ENCODE measurements at regions not wholly inside any gene's neighbourhood (a gene's known extent, or its start where the extent isn't known, plus 50 kb on each side); places are given as distances from the start of the nearest gene placed in this dataset.

DNA sequence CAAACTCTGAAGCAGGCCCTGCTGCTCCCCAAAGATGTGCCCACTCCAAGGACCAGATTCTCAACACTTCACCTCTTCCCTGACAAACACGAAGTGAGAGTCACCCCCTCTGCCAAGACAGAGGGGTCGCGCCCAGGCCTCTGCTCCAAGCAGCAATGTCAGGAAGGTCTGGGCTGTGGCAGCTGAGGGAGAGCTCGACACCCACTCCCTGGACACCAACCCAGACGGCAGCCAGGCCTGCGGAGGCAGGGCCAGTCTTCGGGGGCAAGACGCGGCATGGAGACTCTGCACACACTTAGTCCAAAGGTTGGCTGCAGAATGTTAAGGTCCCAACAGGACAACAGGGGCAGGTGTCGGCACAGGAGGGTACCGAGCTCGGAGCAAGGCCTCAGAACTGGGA, 144.2 kb downstream of the DLL1 start:
- no peak for DNase-seq

DNA sequence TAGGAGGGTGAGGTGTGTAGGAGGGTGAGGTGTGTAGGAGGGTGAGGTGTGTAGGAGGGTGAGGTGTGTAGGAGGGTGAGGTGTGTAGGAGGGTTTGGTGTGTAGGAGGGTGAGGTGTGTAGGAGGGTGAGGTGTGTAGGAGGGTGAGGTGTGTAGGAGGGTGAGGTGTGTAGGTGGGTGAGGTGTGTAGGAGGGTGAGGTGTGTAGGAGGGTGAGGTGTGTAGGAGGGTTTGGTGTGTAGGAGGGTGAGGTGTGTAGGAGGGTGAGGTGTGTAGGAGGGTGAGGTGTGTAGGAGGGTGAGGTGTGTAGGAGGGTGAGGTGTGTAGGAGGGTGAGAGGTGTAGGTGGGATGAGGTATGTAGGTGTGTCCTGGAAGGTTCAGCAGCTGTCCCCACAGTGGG, 144.7 kb downstream of the DLL1 start:
- DNase-seq, result peak; percentile 51

DNA sequence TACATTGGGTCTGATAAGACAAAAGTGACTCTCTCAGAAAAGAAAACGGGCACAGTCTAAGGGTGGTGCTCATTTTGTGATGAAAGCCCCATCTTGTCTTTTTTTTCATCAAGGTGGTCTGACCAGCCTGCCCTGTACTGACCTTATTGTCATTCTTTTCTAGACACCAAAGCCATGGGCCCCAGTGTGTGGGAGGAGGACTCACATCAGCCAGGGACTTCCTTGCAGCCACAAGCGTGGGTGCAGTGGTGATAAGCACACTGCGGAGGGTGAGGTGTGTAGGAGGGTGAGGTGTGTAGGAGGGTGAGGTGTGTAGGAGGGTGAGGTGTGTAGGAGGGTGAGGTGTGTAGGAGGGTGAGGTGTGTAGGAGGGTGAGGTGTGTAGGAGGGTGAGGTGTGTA, 145.2 kb downstream of the DLL1 start:
- peak; percentile 65 for DNase-seq

DNA sequence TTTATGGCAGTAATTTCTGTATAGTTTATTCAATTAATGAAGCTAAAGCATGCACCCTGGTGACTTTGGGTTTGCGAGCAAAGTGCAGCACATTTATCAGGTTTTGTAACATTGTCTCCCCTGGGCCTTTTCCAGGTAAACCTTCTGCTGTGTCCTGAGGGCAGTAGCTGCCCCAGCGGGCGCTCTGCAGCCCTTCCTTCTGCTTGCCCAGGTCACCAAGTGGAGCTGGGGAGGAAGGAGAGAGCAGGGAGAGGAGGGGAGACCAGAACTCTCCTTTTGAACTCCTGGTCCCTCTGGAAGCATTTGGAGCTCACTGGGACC, 145.6 kb downstream of the DLL1 start:
- DNase-seq, result peak; percentile 10

DNA sequence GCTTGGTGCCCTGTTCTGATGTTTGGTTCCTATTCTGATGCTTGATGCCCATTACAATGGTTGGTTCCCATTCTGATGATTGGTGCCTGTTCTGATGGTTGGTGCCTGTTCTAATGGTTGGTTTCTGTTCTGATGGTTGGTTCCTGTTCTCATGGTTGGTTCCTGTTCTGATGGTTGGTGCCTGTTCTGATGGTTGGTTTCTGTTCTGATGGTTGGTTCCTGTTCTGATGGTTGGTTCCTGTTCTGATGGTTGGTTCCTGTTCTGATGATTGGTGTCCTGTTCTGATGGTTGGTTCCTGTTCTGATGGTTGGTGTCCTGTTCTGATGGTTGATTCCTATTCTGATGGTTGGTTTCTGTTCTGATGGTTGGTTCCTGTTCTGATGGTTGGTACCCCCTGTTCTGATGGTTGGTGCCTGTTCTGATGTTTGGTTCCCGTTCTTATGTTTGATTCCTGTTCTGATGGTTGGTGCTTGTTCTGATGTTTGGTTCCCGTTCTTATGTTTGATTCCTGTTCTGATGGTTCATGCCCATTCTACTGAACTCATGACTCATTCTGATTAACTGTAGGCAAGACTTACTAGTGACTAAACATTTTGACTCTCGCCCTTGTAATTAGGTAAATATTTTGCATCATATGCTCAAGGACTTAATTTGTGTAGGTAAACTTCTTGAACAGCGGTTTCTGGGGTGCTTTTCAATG, 146.2 kb downstream of the DLL1 start:
- DNase-seq, result no peak

DNA sequence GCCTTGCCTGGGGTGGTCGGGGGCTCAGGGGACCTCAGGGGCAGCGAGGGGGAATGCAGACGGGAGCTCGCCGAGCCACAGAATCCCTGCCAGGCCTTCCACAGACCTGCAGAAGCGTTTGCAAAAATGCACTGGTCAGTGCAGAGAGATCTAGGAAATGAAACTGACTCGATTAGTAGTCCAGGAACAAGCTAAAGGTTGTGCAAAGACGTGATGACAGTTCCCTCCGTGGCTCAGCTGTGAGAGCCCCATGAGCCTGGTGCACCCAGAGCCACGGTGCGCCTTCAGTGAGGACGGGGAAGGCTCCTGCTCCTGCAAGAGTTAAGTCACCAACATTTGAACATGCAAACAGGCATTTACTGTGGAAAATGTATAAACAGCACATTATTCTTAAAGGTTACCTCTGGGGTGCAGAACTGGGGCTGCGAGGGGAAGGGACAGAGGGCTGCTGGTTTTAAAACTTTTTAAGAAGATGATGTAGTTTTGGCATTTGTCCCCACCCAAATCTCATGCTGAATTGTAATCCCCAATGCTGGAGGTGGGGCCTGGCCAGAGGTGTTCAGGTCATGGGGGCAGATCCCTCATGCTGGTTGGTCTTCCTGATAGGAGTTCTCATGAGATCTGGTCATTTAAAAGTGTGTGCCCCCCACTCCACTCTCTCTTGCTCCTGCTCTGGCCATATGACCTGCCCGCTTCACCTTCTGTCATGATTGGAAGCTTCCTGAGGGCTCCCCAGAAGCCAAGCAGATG, 147.3 kb downstream of the DLL1 start:
- DNase-seq, result peak; percentile 31

DNA sequence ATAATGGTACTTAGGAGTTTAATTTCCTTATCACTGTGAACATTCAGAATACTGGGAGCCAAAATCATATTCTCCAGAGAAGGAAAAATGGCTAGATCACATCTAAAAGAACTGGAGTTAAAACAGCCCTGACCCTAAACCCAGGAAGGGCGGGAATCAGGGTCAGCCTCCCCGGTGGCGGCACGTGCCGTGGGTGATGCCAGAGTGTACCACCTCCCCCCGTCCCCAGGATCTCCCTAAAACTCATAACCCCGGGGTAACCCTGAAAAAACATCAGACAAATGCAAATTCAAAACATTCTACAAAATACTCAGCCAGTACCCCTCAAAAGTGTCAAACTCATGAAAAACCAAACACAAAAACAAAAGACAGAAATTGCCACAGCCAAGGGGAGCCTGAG, 148.3 kb downstream of the DLL1 start:
- DNase-seq, result no peak

DNA sequence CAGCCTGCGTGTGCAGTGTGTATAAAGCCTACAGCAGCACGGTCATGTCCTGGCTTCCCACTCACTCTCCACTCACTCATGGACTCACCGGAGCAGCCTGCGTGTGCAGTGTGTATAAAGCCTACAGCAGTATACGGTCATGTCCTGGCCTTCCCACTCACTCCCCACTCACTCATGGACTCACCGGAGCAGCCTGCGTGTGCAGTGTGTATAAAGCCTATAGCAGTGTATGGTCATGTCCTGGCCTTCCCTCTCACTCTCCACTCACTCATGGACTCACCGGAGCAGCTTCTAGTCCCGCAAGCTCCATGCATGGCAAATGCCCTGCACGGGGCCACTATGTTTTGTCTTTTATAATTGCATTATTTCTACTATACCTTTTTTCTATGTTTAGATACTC, 149.8 kb downstream of the DLL1 start:
- DNase-seq, result peak; percentile 14

DNA sequence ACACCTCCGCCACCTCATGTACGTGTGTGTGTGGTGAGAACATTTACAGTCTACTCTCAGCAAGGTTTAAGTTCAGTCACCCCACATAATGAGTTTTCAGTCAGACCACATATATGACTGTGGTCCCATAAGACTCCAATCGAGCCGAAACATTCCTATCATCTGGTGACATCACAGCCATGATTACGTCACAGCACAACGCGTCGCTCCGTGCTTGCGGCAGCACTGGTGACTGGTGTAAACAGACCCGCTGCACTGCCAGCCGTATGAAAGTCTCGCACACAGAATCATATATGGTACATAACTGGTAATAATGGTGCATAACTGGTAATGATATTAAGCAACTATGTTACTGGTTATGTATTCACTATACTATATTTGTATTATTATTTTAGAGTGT, 150.7 kb downstream of the DLL1 start:
- DNase-seq, result peak; percentile 9

DNA sequence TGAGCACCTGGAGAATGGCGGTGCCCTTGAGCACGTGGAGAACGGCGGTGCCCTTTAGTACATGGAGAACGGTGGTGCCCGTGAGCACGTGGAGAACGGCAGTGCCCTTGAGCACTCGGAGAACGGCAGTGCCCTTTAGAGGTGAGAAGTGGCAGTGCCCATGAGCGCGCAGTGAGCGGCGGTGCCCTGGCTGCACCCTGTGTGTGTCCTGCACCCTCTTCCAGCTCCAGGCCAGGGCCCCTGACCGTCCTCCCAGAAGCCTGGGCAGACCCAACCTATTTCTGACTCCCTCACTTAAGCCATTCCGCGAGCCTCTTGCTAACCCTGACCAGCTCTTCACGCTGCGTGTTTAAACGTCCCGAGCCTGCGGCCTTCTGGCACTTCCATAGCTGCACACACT, 151.3 kb downstream of the DLL1 start:
- peak; percentile 43 for DNase-seq

DNA sequence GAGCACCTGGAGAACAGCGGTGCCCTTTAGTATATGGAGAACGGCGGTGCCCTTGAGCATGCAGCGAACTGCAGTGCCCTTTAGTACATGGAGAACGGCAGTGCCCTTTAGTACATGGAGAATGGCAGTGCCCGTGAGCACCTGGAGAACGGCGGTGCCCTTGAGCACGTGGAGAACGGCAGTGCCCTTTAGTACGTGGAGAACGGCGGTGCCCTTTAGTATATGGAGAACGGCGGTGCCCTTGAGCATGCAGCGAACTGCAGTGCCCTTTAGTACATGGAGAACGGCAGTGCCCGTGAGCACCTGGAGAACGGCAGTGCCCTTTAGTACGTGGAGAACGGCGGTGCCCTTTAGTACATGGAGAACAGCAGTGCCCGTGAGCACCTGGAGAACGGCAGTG, 151.8 kb downstream of the DLL1 start:
- peak; percentile 24 for DNase-seq

DNA sequence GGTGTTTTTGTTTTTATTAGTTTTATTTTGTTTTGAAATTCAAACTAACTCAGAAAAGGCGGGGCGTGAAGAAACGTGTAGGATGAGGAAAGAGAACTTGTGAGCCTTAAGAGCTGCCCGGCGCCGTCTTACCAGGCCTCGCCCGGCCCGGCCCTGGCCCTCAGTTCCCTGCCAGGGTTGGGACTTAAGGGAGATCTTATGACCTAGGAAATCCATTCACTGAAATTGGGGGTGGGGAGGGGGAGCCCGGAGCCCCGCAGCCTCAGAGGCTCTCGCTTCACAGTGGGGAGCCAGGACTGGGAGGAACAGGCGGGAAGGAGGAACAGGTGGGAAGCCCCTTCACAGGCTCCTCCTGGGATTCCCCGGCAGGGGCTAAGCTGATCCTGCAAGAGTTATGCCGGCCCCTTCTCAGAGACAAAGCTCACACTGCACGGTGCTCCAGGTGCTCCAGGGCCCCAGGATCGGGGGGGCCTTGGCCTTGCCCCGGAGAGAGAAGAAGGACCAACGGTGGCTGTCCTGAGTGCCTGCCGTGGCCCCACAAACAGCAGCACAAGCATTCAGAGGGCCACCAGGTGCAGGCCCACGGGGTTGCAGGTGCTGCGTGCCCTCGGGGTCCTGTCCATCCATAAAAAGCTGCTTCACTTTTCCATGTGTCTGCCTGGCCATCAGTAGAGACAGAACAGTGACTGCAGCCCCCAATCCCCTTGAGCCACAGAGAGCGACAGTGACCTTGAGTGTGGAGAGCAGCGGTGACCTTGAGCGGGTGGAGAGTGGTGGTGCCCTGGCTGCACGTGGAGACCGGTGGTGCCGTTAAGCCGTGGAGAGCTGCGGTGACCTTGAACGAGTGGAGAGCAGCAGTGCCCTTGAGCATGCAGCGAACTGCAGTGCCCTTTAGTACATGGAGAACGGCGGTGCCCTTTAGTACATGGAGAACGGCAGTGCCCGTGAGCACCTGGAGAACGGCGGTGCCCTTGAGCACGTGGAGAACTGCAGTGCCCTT, 152.7 kb downstream of the DLL1 start:
- peak; percentile 42 for DNase-seq

DNA sequence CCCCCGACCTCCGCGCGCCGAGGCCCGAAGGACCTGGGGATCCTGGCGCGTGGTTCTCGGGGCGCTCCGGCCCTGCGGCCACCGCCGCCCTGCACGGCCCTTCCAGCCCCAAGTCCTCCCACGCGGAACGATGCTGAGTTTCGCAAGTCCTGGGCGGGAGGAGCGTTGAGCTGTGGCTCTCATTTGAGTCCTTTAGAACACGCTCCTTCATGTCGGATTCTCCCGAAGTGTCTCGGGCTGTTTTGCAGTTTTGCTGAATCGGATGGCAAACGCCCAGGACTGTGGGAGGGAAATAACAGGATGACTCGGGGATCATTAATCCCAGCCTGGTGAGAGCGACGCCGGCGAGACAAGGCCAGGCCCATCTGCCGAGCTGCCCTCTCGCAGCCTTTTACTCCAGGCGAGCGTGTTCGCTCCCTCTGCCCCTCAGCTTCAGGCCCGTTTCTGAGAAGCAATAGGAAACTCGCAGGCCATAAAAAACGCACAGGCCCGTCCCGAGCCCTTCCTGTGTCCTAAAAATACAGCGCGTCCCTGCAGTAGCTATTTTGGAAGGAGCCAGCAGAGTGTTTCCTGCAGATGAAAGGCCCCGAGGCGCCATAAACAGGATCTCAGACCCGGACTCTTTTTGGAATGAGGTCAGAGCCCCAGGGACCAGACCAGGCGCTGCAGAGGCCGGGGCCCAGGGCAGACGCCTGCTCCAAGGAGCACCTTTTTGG, 153.5 kb downstream of the DLL1 start:
- peak; percentile 50 for DNase-seq

DNA sequence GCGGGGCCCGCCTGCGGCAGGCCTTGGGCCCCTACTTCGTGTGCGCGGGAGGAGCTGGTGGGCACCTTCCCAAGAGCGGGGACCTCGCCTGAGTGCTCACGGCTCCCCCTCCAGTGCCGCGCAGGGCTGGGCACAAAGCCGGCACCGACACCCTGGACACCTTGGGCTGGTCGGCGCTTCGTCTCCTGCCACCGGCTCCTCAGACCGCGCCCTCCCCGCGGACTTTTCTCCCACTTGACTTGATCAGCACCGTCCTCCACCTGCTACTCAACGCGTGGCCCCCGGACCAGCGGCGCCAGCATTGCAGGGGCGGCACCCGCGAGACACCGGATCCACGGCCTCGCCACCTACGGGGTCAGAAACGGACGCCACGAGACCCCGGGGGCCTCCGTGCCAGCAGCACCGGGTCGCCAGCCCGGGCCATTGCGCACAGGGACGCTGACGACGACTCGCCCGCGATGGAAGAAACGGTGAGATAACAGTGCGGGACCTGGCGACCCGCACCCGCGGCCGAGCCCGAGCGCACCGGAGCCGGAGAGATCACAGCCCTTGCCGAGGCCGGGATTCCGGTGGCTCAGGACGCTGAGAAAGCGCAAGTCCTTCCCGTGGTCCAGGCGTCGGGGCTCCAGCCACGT, 154.2 kb downstream of the DLL1 start:
- DNase-seq, result peak; percentile 51

DNA sequence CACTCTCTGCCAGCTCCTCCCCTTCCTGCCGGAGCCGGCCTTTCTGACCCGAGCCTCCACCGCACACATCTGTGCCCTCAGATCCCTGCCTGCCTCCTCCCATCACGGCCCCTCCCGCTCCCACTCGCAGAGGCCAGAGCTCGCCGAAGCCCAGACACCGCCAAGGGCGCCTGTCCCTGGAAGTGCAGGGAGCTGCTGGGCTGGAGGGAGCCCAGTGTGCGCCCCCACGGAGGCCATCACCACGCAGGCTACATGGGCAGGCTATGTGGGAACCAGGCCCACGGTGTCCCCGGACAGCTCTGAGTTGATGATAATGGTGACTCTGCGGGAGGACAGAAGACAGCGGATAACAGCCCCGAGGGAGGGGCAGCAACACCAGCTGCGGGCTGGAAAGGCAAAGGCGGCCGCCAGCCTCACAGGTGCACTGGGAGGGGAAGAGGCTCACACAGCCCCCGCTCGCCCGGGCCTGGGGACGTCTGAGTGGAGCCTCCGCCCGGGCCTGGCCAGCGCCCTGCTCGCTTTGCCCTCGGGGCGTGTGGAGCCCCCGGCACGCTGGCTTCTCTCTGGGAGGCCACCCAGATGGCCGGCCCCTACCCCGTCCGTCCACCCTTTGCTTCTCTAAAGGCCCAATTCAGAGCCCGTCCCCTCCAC, 154.9 kb downstream of the DLL1 start:
- DNase-seq, result peak; percentile 59

DNA sequence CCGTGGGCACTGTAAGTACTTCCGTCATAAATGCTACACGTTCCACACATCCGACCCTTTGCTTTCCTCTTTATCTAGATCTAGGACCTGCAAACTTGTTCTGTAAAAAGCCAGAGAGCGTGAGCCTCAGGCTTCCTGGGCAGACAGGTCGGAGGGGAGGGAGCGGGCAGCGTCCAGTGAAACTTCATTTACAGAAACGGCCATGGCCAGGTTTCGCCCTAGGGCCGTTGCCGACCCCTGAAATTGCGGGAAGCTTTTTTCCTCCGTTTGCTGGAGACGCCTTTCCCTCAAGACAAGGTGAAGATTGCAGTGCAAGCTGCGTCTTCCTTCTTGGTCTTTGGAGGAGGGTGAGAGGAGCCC, 155.4 kb downstream of the DLL1 start:
- no peak for DNase-seq

DNA sequence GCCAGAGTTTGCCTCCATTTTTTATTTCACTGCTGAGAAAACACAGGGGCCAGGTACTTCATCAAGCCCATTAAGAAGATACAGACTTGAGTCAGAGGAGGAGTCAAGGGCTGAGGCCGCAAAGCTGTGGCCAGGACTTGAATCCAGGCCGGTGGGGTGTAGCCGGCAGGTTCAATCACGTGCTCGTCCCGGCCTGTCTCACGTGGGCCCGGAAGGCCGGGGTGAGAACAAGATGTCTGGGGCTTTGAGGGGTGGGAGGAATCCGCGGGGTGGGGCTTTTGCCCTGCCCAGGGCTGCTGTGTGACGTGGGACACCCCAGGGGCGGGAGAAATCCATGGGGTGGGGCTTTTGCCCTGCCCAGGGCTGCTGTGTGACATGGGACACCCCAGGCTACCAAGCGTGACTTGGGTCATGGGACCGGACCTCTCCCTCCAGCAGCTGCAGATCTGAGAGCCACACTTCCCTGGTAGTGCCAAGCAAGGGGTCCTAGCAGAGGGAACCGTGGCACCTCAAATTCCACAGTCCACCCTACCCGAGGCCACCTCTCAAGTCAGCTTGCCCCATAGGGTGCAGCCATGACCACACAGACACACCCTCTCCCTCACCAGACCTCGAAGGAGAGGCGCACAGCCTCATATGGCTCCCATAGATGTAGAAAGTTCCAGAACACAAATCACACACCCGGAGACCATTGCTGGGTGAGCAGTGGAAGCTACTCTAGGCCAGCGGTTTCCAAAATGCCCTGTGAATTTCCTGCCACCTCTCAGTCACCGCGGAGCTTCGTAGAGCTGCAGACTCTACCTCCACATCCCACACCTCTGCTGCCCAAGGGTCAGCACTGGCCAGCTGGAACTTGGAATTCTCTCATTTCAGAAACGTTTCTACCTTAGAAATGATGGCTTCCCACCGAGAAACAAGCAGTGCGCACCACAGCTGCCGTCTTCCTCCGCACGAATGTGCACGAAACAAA, 156.1 kb downstream of the DLL1 start:
- peak; percentile 37 for DNase-seq

DNA sequence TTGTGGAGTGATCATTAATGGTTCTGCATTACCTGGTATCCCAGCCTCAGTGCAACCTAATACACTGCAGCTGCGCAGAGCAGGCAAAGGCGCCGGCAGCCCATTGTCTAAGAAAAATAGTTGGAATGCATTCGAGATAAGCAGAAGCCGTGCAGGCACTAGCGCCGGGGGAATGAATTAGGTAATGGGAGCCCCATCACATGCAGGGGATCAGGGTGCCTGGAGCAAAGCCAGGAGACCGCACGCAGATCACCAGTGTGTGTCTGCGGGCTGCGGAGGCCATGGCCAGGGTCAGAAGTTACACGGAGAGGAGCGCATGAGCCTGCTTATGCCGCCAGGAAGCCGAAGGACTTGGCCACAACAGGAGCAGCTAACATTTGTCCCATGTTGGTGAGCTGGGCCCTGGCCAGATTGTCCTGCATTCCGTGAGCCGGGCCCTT, 156.8 kb downstream of the DLL1 start:
- peak; percentile 30 for DNase-seq

DNA sequence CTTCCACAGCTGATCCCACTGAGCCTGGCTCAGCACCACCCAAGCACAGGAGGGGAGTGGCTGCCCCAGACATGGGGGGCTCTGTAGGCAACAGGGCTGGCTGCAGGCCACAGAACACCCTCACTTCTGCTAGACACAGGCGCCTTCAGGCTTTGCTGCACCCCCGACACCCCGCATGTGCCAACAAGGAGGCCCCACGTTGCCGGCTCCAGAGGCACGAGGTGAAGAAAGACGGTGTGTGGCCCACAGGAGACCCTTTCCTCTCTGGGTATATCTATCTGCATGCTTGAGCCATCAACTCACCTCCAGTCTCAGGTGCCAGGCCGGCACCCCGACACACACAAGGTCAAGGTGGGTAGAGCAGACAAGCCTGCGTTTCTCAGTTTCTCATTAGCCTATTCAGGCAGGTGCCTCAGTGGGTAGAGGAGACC, 158.3 kb downstream of the DLL1 start:
- peak; percentile 52 for DNase-seq

DNA sequence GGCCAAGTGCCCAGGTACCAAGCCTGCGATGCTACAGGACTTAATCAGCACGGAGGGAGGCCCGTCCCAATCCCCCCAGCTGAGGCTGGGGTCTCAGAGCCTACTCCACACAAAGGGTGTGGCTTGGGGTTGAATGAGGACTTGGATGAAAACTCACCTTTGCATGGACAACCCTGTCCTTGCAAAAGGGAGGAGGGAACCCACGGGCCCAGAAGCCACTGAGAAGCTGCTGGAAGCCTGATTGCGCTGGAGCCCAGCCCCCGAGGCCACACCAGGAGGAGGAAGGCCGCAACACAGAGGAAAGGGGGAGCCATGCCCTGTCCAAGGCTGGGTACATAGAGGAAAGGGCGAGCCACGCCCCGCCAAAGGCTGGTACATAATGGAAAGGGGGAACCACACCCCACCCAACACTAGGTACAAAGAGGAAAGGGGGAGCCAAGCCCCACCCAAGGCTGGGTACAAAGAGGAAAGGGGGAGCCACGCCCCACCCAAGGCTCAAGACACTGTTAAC, 158.8 kb downstream of the DLL1 start:
- peak; percentile 59 for DNase-seq

All from activated effector memory CD4-positive, alpha-beta T cell treated with anti-CD3 and anti-CD28 coated beads, Interleukin-2, amount 50 U/mL, for 16 hours (primary cell).